GM21367 (cell line): ENCODE measurements at regions not wholly inside any gene's neighbourhood (a gene's known extent, or its start where the extent isn't known, plus 50 kb on each side); places are given as distances from the start of the nearest gene placed in this dataset.

Experiments
- ATAC-seq: cut with Tn5 transposase; IDR thresholded peaks from one replicate; pipeline ENCODE4 v1.9.1; 2021; ENCODE audit not compliant: unreplicated experiment

DNA sequence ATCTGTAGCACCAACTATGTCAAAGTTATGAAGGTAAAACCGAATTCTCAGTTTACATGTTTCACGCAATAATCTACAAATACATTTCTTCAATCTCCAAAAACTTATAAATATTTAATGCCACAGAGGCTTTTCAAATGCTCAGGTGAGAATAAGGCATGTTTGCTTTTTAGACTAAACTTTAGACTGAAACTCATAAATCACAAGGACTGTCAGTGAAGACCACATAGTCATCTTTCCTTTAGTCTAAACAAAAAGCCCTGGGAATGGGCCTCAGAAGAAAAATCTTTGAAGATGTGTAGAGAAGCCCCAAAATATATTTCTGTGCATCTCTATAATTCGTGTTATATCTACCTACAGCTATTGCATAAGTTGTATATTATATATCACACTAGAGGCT lies 54.5 kb upstream of the DCTD start:
- ATAC-seq = no peak

DNA sequence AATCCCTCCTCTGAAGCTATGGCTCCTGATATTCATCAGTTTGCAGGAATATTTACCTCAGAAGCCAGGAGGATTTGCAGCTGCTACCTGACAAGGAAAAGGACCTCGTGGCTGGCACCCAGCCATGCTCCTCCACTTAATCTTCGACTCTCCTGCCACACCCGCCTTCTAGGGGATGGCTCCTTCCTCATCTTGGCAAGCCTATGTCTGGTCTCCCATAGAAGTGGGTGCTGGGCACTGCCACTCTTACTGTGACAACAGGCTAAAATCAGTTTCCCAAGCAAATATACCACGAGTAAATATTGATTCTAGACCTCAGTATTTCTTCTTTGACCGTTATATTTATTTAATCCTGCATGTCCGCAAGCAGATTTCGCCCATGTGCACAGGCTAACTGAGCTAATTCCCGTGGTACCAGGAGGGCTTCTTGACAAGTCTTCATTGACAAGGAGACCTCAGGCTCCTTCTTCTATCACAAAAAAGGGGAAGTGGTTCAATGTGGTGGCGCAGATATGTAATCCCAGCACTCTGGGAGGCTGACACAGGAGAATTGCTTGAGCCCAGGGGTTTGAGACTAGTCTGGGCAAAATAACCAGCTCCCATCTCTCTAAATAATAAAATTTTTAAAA lies 52.6 kb upstream of the DCTD start:
- peak; percentile 71 for ATAC-seq

DNA sequence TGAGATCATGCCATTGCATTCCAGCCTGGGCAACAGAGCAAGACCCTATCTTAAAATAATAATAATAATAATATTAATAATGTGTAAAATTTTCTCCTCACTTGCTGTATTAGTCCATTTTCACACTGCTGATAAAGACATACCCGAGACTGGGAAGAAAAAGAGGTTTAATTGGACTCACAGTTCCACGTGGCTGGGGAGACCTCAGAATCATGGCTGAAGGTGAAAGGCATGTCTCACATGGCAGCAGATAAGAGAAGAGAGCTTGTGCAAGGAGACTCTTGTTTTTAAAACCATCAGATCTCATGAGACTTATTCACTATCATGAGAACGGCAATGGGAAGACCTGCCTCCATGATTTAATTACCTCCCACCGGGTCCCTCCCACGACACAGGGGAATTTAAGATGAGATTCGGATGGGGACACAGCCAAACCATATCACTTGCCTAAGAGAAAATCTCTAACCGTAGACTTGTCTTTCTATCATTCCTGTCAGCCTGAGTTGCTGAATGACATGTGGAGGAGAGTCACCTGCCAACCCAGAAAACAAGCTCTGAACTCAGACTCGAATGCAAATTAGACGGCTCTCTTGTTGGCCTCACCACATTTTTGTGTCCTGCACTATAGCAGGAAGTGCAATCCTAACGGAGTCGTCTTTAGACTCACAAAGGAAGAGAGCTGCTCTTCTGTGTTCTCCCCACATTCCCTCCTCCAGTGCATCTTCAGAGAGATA lies 51.9 kb upstream of the DCTD start:
- peak; percentile 44 for ATAC-seq

DNA sequence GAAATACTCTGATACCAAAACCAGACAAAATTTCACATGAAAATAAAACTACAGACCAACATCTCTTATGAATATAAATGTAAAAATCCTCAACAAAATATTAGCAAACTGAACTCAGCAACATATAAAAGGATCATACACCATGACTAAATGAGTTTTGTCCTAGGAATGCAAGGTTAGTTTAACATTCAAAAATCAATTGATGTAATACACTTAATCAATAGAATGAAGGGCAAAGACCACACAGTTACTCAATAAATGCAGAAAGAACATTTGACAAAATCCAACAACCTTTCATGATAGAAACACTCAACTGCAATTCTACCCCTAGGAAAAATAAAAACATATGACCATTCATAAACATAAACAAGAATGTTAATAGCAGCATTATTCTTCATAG lies 50.2 kb upstream of the DCTD start:
- no peak for ATAC-seq
